Stimulated activated CD4-positive, alpha-beta T cell treated with anti-CD3 and anti-CD28 coated beads, Interleukin-12 subunit alpha, Interleukin-12 subunit beta, amount 100 ng/mL, for 48 hours (primary cell): ENCODE measurements at regions not wholly inside any gene's neighbourhood (a gene's known extent, or its start where the extent isn't known, plus 50 kb on each side); places are given as distances from the start of the nearest gene placed in this dataset.

ENCODE experiments used
- DNase-seq, 3 donors: peaks; one replicate each; pipeline ENCODE4 v3.0.0-alpha.2; 2020; ENCODE audit warnings: low read depth in 2 of 3, low spot score in 1 of 3

- no peak for DNase-seq
Observed at GRCh38 chr13:78239714-78240113, 321.1 kb upstream of the EDNRB start.

DNA sequence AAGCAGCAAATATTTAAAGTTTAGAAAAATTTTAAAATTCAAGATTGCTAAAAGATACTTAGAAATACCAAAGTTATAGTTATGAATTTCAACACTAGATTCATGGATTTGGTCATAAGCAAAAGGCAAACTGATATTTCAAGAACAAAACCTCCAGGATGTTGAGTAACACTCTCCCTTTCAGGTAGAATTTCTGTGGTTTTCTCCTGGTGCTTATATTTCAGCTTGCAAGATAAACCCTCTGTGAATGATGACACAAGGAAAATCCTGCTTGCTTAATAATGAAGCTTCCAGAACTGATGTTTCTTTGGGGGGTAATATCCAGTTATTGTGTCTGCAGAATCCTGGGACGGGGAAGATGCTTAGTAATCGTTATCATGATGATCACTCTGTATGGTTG lies 320.3 kb upstream of the EDNRB start:
- DNase-seq, result no peak

- DNase-seq, result no peak
Observed at GRCh38 chr13:78228940-78229339, 310.3 kb upstream of the EDNRB start.

GRCh38 chr13:78228211-78228610 lies 309.6 kb upstream of the EDNRB start:
- DNase-seq, result no peak

DNA sequence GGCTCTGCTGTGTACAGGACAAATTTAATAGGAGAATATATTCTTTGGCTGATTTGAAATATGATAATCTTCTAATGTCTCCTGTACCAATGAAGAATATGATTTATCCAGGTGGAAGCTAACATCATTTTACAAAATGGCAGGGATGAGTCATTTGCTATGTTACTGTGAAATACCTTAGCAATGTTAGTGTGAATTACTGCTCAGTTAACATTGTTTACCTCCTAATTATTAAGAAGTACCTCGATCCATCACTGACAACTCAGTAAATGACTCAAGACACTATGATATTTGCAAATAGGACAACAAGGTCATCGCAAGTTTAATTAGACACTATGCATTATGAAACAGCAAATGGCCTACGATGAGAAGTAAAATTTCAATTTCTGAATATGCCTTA lies 309.1 kb upstream of the EDNRB start:
- no peak for DNase-seq

GRCh38 chr13:78215458-78216108 lies 297.0 kb upstream of the EDNRB start:
- no peak for DNase-seq

DNA sequence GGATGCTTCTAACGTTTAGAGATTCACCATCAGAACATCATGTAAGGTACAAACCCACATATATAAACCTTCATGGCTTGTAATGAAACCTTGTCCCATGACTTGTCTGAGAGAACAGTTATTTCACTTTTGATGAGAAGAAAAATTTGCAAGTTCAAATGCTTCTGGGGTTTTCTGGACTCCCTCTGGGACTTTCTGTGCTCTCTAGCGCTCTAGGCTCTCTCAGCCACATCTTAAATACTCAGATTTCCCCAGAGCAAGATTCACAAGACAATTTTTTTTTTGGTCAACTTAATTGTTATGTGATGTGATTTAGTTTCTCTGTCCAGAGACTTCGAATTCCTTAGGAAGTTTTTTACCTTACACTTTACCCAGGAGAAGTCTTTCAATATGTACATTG lies 282.8 kb upstream of the EDNRB start:
- DNase-seq, result no peak

- DNase-seq, result no peak
Observed at GRCh38 chr13:78198821-78199220, 280.2 kb upstream of the EDNRB start.

GRCh38 chr13:78198419-78198818 lies 279.8 kb upstream of the EDNRB start:
- DNase-seq, result no peak

DNA sequence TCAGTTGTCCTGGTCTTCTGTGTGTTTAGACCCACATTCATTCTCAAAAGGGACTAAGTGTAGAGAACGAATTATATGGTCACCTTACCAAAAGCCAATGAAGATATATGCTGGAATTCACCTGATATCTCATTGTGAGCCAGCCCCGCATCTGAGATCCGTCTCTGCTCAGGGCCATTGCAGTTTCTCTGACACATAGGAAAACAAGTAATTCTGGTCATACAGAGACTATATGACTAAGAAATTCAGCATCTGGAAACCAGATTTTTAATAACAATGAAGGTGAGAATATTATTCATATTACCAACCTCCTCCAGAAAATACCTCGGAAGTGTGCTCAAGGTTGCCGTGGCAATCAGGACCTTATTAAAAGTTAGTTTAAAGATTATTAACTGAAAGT lies 278.6 kb upstream of the EDNRB start:
- no peak for DNase-seq

- DNase-seq, result no peak
Observed at GRCh38 chr13:78194904-78195639, 276.4 kb upstream of the EDNRB start.

- no peak for DNase-seq
Observed at GRCh38 chr13:78193846-78194245, 275.2 kb upstream of the EDNRB start.

DNA sequence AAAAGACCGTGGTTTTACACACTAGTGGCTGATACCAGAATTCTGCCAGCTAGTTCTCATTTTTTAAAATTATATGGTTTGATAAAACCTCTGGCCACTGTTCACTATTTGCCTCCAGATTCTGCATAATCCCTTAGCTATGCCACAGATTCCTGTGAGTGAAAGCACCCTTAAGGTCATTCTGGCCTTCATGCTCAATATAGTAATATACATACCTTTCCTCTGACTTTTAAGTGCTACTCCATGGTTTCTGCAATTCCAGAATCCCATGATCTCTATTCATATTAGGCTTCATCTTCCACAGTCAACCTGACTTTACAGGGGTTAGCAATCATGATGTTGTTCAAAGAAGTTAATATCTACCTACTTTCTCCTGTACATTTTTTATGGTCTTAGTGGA lies 274.1 kb upstream of the EDNRB start:
- no peak for DNase-seq

DNA sequence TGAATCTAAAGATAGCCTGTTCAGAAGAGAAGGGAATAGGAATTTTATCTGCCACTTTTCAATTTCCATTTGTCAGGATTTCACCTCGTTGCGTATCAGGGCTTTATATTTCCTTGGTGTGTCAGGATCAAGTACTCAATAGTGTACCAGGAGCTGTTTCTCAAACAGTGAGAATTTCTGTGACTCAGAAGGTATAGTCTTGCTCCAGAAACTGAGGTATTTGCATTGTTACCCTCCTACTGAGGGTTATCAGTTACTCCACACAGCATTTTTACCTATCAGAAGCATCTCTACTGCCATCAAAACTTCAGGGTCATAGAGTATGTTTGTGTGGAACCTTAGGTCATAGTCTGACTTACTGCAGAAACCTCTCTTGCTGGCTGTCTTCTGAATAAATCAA lies 271.7 kb upstream of the EDNRB start:
- no peak for DNase-seq

DNA sequence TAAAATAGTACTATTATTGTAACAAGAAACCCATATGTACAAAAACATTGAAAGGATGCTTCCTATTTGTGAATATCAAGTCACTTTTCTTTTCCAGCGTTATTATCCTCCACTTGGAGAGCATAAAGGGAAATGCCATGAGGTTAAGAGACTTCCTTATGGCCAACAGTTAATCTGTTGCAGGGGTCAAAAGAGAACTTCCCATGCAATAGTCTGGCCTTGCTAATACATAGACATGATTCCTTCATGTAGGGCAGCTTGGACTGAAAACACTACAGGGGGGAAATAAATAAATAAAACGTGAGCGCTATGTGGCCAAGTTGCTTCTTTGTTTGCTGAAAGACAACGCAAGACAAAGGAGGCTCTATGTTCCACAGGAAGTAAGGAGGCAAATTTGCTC lies 269.1 kb upstream of the EDNRB start:
- no peak for DNase-seq

- DNase-seq, result no peak
Observed at GRCh38 chr13:78185700-78186099, 267.1 kb upstream of the EDNRB start.

GRCh38 chr13:78183732-78184131 lies 265.1 kb upstream of the EDNRB start:
- DNase-seq, result no peak

DNA sequence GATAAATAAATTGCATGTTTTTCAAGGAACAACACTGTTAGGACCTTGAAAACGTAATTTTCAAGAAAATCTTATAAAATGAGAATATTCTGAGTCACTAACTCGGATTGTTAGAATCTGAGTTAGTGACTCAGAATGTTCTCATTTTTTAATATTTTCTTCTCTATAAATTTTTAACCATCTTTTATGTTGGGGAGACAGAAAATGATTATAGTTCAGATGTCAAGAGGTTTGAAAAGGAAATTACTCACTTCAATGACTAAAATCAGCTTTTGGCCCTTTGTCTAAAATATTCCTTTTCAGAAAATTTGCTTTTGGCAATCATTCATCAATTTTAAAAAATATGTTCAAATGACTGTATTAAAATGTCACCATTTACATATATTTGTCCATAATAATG lies 264.2 kb upstream of the EDNRB start:
- no peak for DNase-seq

- no peak for DNase-seq
Observed at GRCh38 chr13:78177306-78177705, 258.7 kb upstream of the EDNRB start.

GRCh38 chr13:78176880-78177279 lies 258.2 kb upstream of the EDNRB start:
- no peak for DNase-seq

DNA sequence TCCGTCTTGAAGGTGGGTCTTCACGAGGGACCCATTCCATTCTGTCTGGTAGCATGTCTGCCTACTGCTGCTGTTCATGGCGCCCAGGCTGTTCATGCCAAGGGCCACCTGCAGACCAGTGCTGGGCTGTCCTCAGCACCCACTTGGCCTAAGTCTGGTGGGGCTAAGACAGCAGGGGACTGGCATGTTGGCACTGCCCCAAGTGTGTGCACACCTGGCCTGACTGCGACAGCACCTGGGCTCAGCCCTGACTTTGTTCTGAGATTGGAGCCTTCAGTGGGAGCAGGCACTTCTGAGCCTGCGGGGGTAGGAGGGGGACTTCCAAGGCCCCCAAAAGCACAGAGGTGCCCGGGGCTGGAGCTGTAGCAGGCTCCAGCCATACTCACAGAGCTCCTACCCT lies 250.8 kb upstream of the EDNRB start:
- no peak for DNase-seq

DNA sequence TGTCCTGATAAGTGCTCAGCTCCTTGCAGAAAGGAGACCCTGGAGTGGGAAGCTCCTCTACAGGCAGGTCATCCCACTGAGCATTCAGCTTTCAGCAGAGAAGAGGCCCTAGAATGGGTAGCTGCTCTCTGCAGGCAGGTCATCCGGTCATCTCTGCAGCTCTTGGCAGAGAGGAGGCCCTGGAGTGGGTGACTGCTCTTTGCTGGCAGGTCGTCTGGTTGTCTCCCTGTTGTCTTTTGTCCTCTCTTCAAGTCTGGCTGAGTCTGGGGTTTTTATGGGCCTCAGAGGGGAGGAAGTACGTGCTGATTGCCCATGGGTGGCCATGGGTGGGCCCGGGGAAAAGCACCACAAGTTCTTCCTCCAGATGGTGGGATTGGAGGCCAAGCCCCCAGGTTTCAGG lies 250.3 kb upstream of the EDNRB start:
- no peak for DNase-seq

DNA sequence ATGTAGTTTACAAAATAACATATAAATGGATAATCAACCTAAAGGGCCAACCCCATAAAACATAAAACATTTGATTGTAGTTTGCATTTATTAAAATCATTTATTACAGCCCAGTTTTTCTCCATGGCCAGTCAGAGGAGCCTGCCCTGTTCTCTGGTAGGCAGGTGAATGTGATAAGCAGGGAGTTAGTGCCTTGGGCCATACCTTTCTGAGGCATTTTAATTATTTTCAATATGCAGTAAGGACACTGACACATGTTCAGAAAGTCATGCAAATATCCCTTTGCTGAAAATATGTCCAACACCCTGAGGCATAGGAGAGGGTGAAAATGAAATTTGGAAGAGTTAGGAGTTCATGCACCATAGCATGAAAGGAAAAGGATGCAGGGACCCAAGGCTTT lies 242.6 kb upstream of the EDNRB start:
- DNase-seq, result no peak
